Trophoblast cell (in vitro differentiated cells and primary cell): ENCODE measurements at regions not wholly inside any gene's neighbourhood (a gene's known extent, or its start where the extent isn't known, plus 50 kb on each side); places are given as distances from the start of the nearest gene placed in this dataset.

Source experiments
- DNase-seq, 2 donors: peaks; one replicate each; pipeline ENCODE4 v3.0.0-alpha.2; 2016
- H2AFZ ChIP-seq: 2 replicates; pipeline ENCODE4 v1.6.1; 2013; ENCODE audit warnings: low read length, moderate library complexity, mild to moderate bottlenecking; ENCODE audit not compliant: insufficient read depth, poor library complexity
- H2AK5ac ChIP-seq: 2 replicates; pipeline ENCODE4 v1.6.1; 2013; ENCODE audit warnings: mild to moderate bottlenecking, low read length
- H2BK120ac ChIP-seq: 2 replicates; pipeline ENCODE4 v1.6.1; 2013; ENCODE audit warnings: low read length, mild to moderate bottlenecking, moderate library complexity; ENCODE audit not compliant: insufficient read depth, poor library complexity
- H2BK12ac ChIP-seq: 2 replicates; pipeline ENCODE4 v1.6.1; 2013; ENCODE audit warnings: mild to moderate bottlenecking, low read length, moderate library complexity
- H2BK5ac ChIP-seq: 2 replicates; pipeline ENCODE4 v1.6.1; 2013; ENCODE audit warnings: low read length, low read depth, moderate library complexity, mild to moderate bottlenecking; ENCODE audit not compliant: poor library complexity
- H3K14ac ChIP-seq: 2 replicates; pipeline ENCODE4 v1.6.1; 2013; ENCODE audit warnings: mild to moderate bottlenecking, low read length
- H3K18ac ChIP-seq: 2 replicates; pipeline ENCODE4 v1.6.1; 2013; ENCODE audit warnings: mild to moderate bottlenecking, low read length
- H3K23ac ChIP-seq: 2 replicates; pipeline ENCODE4 v1.6.1; 2013; ENCODE audit warnings: low read length
- H3K27ac ChIP-seq: 2 replicates; pipeline ENCODE4 v1.5.1; 2013; ENCODE audit warnings: low read depth, mild to moderate bottlenecking, inconsistent platforms, low read length, moderate library complexity
- H3K27me3 ChIP-seq: 2 replicates; pipeline ENCODE4 v1.6.1; 2013; ENCODE audit warnings: inconsistent platforms, mild to moderate bottlenecking, low read length, moderate library complexity; ENCODE audit not compliant: insufficient read depth
- H3K36me3 ChIP-seq, 2 experiments: 1 replicate in 1 of 2; 2 replicates in 1 of 2; pipeline ENCODE4 v1.6.1; 2013; ENCODE audit warnings: low read length in 2 of 2, mild to moderate bottlenecking in 2 of 2, moderate library complexity in 1 of 2; ENCODE audit not compliant: insufficient read depth in 2 of 2, control insufficient read depth in 1 of 2
- H3K4ac ChIP-seq: 2 replicates; pipeline ENCODE4 v1.6.1; 2013; ENCODE audit warnings: low read depth, mild to moderate bottlenecking, low read length, moderate library complexity
- H3K4me1 ChIP-seq, 2 experiments: 1 replicate in 1 of 2; 2 replicates in 1 of 2; pipeline ENCODE4 v1.6.1; 2013; ENCODE audit warnings: low read length in 2 of 2, mild to moderate bottlenecking in 2 of 2, moderate library complexity in 1 of 2; ENCODE audit not compliant: insufficient read depth in 2 of 2, control insufficient read depth in 1 of 2
- H3K4me2 ChIP-seq: 2 replicates; pipeline ENCODE4 v1.6.1; 2013; ENCODE audit warnings: inconsistent platforms, mild to moderate bottlenecking, low read length, moderate library complexity
- H3K4me3 ChIP-seq: 2 replicates; pipeline ENCODE4 v1.5.1; 2013; ENCODE audit warnings: mild to moderate bottlenecking, low read depth, low read length, inconsistent platforms
- H3K79me1 ChIP-seq: one replicate; pipeline ENCODE4 v1.6.1; 2013; ENCODE audit warnings: low read length
- H3K79me2 ChIP-seq: 2 replicates; pipeline ENCODE4 v1.6.1; 2013; ENCODE audit warnings: low read length, mild to moderate bottlenecking; ENCODE audit not compliant: control insufficient read depth, insufficient read depth, poor library complexity
- H3K9ac ChIP-seq: 2 replicates; pipeline ENCODE4 v1.6.1; 2013; ENCODE audit warnings: mild to moderate bottlenecking, low read length
- H3K9me3 ChIP-seq: 2 replicates; pipeline ENCODE4 v1.6.1; 2013; ENCODE audit warnings: low read depth, mild to moderate bottlenecking, control low read depth, inconsistent platforms, low read length; ENCODE audit not compliant: insufficient read depth
- H4K12ac ChIP-seq: 2 replicates; pipeline ENCODE4 v1.6.1; 2013; ENCODE audit warnings: low read depth, mild to moderate bottlenecking, low read length, moderate library complexity
- H4K8ac ChIP-seq: 2 replicates; pipeline ENCODE4 v1.6.1; 2013; ENCODE audit warnings: low read depth, mild to moderate bottlenecking, low read length, moderate library complexity
- H4K91ac ChIP-seq: one replicate; pipeline ENCODE4 v1.6.1; 2013; ENCODE audit warnings: low read depth, mild to moderate bottlenecking, low read length, moderate library complexity
- WGBS: extraction: QIAGEN DNeasy Blood & Tissue Kit; methylation state at CpG from one replicate; pipeline ENCODE4 v1.1.7; 2013; ENCODE audit warnings: missing lambda C conversion rate; ENCODE audit not compliant: insufficient read length, insufficient coverage; ENCODE audit errors: extremely low coverage; 5-methylcytosine and 5-hydroxymethylcytosine counted together

DNA sequence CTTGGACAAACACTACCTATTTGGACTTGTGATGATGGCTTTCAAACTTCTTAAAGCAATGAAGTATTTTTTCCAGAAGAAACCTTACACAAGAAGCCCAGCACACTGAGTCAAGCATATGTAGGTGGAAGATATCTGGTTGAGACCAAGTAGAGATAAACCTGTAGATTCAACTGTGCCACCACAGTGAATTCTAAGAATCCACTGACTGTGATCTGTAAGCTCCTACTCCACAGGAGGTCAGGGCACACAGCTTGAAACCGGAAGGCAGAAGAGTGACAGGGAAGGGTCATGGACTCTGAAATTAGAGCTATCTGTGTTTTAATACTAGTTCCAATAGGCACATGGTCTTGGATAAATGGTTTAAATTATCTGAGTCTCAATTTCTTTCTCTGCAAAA, 404.5 kb downstream of the ETS1 start:
- no peak overlapping the region for H3K4me3 ChIP-seq
- peaks cover 8% of the 10 kb centered on the region for H3K79me1 ChIP-seq
- no peak for DNase-seq
- no peak overlapping the region for H4K8ac ChIP-seq
- no peaks in the 10 kb centered on the region for H3K9me3 ChIP-seq
- H3K27me3 ChIP-seq: no peaks in the 10 kb centered on the region
- H2BK12ac ChIP-seq: no peak overlapping the region
- no peak overlapping the region for H3K27ac ChIP-seq
- no peak overlapping the region for H4K91ac ChIP-seq
- no peak overlapping the region for H3K9ac ChIP-seq
- no peak overlapping the region for H3K4me2 ChIP-seq
- no peak overlapping the region for H3K18ac ChIP-seq
- no peak overlapping the region for H3K23ac ChIP-seq
- H2AK5ac ChIP-seq: no peak overlapping the region
- no peak overlapping the region for H2BK120ac ChIP-seq
- H3K4me1 ChIP-seq: peaks cover 8 to 12% of the 10 kb centered on the region in 2 experiments
- no peak overlapping the region for H3K4ac ChIP-seq
- WGBS: no CpG with 5 or more reads among the region's 1 CpG
- no peak overlapping the region for H2AFZ ChIP-seq
- H3K79me2 ChIP-seq: no peaks in the 10 kb centered on the region
- no peak overlapping the region for H4K12ac ChIP-seq
- no peaks in the 10 kb centered on the region for H3K36me3 ChIP-seq
- no peak overlapping the region for H2BK5ac ChIP-seq
- no peak overlapping the region for H3K14ac ChIP-seq

DNA sequence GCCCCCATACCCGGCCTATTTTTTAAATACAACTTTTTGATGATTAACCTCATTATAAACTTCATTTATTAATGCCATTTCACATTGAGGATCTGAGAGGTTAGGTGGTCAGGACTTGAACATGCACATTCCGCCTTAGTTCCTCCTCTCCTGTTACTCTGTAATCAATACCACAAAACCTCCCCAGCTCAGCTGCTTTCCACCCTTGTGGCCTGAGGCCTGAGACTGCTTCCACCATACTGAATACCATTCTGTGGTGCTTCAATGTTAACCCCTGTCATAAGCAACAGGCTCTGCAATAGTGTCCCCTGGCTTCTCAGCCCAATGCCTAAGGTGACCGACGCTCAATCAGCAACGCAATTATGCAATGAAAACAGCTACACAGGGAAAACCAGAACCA, 405.4 kb downstream of the ETS1 start:
- Histone ChIP-seq H3K36me3 (no peaks in the 10 kb centered on the region), H3K9me3 (no peaks in the 10 kb centered on the region), H3K18ac (no peak overlapping the region), H3K27me3 (no peaks in the 10 kb centered on the region), H2BK120ac (no peak overlapping the region), H3K14ac (no peak overlapping the region), H2BK12ac (peak overlapping the region; percentile 51), H2AFZ (no peak overlapping the region), H3K27ac (no peak overlapping the region), H3K9ac (no peak overlapping the region), H3K4me2 (no peak overlapping the region), H3K4ac (no peak overlapping the region), H4K91ac (peak overlapping the region; percentile 4), H3K4me3 (no peak overlapping the region), H3K4me1 (peaks cover 6% of the 10 kb centered on the region in 2 experiments), H2BK5ac (no peak overlapping the region), H3K79me1 (peaks cover 4% of the 10 kb centered on the region), H3K79me2 (no peaks in the 10 kb centered on the region), H2AK5ac (no peak overlapping the region), H4K12ac (no peak overlapping the region), H3K23ac (no peak overlapping the region), H4K8ac (no peak overlapping the region)
- WGBS: no CpG with 5 or more reads among the region's 5 CpGs
- DNase-seq: no peak

DNA sequence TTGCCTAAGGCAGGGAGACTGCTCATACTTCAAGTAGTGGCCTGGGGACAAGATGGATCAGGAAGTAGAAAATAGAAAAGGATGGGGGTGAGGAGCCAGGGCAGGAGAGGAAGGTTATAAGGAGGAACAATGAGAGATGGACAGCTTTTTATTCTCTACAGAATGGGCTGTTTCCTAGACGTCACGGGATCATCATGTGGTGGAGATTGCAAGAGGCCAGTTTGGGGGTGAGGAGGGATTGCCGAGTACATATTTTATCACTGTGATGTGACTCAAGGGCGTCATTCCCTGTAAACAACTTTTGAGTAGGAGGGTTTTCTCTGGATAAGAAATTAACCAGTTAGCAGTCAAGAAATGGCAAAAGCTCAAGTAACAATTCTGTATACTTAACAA, 406.3 kb downstream of the ETS1 start:
- H3K4me2 ChIP-seq: no peak overlapping the region
- peak in 1 of 2 donors; percentile 21 for DNase-seq
- no peaks in the 10 kb centered on the region for H3K79me2 ChIP-seq
- no peak overlapping the region for H3K23ac ChIP-seq
- H3K27me3 ChIP-seq: no peaks in the 10 kb centered on the region
- H3K18ac ChIP-seq: no peak overlapping the region
- H3K27ac ChIP-seq: no peak overlapping the region
- H2AFZ ChIP-seq: no peak overlapping the region
- H2AK5ac ChIP-seq: peak overlapping the region; percentile 9
- no peaks in the 10 kb centered on the region for H3K36me3 ChIP-seq
- H3K9me3 ChIP-seq: no peaks in the 10 kb centered on the region
- peak overlapping the region; percentile 50 for H4K8ac ChIP-seq
- H4K12ac ChIP-seq: no peak overlapping the region
- H3K9ac ChIP-seq: no peak overlapping the region
- no peak overlapping the region for H3K14ac ChIP-seq
- peak overlapping the region; percentile 58 for H2BK12ac ChIP-seq
- no peak overlapping the region for H2BK5ac ChIP-seq
- H3K4ac ChIP-seq: peak overlapping the region; percentile 6
- no peak overlapping the region for H3K4me3 ChIP-seq
- no CpG with 5 or more reads among the region's 4 CpGs for WGBS
- peaks cover 6% of the 10 kb centered on the region in 2 experiments for H3K4me1 ChIP-seq
- peak overlapping the region; percentile 37 for H2BK120ac ChIP-seq
- H3K79me1 ChIP-seq: peaks cover 4% of the 10 kb centered on the region
- peak overlapping the region; percentile 64 for H4K91ac ChIP-seq

GRCh38 chr11:128180441-128181087, 406.8 kb downstream of the ETS1 start:
- no peak overlapping the region for H3K9ac ChIP-seq
- H2BK120ac ChIP-seq: peak overlapping the region; percentile 37
- no peak overlapping the region for H3K18ac ChIP-seq
- H3K4me1 ChIP-seq: peaks cover 6% of the 10 kb centered on the region in 2 experiments
- peak overlapping the region; percentile 50 for H4K8ac ChIP-seq
- peak overlapping the region; percentile 6 for H3K4ac ChIP-seq
- H3K23ac ChIP-seq: no peak overlapping the region
- no peaks in the 10 kb centered on the region for H3K36me3 ChIP-seq
- no CpG with 5 or more reads among the region's 5 CpGs for WGBS
- H2BK5ac ChIP-seq: no peak overlapping the region
- H3K4me2 ChIP-seq: no peak overlapping the region
- H3K14ac ChIP-seq: no peak overlapping the region
- H3K27ac ChIP-seq: no peak overlapping the region
- H3K27me3 ChIP-seq: no peaks in the 10 kb centered on the region
- DNase-seq: peak; percentile 20 to 62
- H2AFZ ChIP-seq: no peak overlapping the region
- peak overlapping the region; percentile 64 for H4K91ac ChIP-seq
- H3K9me3 ChIP-seq: no peaks in the 10 kb centered on the region
- H2BK12ac ChIP-seq: peak overlapping the region; percentile 58
- peak overlapping the region; percentile 9 for H2AK5ac ChIP-seq
- no peak overlapping the region for H4K12ac ChIP-seq
- H3K4me3 ChIP-seq: no peak overlapping the region
- H3K79me2 ChIP-seq: no peaks in the 10 kb centered on the region
- peaks cover 4% of the 10 kb centered on the region for H3K79me1 ChIP-seq
